ENCODE measurements at regions not wholly inside any gene's neighbourhood (a gene's known extent, or its start where the extent isn't known, plus 50 kb on each side); places are given as distances from the start of the nearest gene placed in this dataset.
A peak's percentile ranks its signal among the peaks of the same experiment; 100 is the strongest.

DNA sequence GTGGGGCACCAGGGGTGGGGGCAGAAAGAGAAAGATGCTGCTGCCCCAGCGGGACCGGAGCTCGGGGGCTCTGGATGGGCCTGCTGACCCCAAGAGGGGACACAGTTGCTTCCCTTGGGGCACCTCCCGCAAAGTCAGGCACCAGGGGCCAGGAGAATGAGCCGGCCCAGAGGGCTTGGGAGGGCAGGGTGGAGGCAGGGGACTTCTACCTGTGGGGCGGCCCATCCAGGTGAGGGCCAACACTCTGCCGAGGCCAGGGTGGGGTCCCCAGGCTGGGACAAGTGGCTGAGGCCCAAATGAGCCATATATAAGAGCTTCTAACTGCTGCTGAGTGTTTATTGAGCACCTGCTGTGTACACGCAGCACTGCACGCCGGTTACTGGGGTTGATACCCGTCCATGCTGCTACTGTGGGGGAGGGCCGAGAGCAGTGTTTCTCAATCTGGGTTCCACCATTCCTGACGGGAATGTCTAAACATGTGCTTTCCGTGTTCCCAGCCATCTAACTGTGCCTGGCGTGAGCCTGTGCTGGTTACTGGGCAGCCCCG, 211.7 kb upstream of the GSE1 start:
- no peak for DNase-seq (ENCODE audit: low read depth, low spot score)

DNA sequence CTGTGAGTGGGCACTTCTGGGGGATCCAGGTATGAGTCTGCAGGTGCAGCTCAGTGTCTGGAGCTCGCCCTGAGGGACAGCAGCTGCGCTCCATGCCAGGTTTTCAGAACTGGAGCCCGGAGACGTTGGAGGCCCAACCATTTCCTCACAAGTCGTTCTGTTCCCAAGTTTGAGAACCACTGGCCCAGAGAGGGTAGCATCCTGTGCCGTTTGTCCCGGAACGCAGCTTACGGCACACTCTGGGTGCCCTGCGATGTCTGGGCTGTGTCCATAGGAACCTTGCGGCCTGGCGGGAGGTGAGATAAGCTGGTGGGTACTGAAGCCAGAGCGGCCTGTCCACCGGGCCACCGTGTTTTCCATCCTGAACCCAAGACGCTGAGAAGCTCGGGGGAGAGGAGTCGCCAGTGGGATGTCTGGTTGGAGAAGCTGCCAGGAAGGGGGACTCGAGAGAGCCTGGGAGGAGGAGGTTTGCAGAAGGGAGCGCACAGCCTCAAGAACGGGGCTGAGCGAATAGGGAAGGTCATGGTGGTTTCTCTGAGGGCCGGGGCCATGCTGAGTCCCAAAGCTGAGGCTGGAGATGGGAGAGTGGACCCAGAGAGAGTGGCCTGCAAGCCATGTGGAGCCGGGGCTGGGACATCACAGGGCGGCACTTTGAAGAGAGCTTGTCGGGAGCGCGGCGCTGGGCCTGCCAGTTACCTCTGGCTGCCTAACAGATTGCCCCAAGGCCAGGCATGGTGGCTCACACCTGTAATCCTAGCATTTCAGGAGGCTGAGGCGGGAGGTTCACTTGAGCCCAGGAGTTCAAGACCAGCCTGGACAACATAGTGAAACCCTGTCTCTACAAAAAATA, 211.0 kb upstream of the GSE1 start:
- DNase-seq (ENCODE audit: low read depth, low spot score) = no peak

GRCh38 chr16:85402910-85403692, 210.0 kb upstream of the GSE1 start:
- no peak for DNase-seq (ENCODE audit: low read depth, low spot score)

DNA sequence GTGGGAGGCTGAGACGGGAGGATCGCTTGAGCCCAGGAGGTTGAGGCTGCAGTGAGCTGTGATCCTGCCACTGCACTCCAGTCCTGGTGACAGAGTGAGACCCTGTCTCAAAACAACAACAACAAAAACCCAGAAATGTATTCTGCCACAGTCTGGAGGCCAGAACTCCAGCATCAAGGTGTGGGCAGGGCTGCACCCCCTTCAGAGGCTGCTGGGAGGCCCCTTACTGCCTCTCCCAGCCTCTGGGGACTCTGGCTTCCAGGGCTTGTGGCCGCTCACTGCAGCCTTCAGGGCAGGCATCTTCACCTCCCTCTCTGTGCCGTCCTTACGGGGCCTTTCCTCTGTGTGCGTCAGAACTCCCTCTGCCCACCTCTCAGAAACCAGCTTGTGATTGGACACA, 209.4 kb upstream of the GSE1 start:
- no peak for DNase-seq (ENCODE audit: low read depth, low spot score)

DNA sequence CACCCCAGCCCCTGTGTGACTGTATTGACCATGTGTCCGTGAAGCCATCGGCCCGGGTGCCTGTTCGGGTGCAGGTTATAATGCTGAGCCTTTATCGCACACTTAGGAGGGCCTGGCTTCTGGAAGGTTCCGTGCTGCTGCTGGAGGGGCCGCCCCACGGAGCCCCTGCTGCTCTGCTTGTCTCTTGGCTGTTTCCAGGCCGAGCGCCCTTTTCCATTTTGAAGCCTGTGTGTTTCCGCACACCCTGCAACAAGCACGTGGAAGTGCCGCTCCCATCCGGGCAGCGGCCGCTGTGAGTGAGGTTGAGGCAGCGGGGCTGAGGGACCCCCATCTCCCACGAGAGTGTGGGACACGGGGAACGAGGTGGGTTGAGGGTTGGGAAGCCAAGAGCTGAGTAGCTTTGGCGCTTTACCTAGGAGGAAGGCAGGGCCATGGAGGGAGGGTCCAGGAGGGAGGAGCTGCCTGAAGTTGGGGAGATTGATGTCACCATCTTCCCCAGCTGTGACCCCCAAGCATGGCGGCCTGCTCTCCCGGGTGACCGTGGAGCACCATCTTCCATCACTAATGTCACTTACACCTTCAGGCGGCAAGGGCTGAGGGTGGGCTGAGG, 200.1 kb upstream of the GSE1 start:
- DNase-seq (ENCODE audit: low read depth, low spot score) = no peak

DNA sequence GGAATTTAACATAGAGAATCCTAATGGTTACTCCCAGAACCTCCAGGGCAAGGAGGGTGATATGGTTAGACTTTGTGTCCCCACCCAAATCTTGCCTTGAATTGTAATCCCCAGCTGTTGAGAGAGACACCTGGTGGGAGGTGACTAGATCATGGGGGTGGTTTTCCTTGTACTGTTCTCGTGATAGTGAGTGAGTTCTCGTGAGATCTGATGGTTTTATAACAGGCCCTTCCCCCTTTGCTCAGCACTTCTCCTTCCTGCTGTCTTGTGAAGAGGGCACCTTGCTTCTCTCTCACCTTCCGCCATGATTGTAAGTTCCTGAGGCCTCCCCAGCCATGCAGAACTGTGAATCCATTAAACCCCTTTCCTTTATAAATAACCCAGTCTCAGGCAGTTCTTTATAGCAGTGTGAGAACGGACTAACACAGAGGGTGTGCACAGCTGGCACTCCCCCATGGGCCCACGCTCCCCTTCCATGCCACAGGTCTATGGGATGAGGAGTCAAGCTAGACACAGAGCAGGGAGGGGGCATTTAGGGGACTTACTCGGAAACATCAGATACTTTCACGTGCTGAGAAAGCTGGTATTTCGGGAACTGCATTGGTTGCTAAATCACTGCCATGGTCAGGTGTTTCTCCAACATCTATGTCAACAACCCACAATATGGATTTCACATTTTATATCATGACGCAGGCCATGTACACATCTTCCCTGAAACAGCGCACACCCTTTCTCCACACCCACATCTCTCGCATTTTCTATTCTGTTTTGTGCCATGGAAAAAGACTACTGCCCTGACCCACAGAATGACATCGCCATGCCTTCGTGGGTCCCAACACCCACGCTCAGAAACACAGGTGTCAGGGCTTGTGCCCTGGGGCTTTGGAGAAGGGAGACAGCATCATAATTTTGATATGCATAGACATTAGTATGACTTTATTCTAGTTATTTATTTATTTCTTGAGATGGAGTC, 199.1 kb upstream of the GSE1 start:
- DNase-seq (ENCODE audit: low read depth, low spot score) = no peak

- DNase-seq (ENCODE audit: low read depth, low spot score) = no peak
Measured at GRCh38 chr16:85415196-85416090, 197.7 kb upstream of the GSE1 start.

GRCh38 chr16:85416228-85417109, 196.7 kb upstream of the GSE1 start:
- DNase-seq (ENCODE audit: low read depth, low spot score) = peak; percentile 81

GRCh38 chr16:85417156-85417860, 195.8 kb upstream of the GSE1 start:
- no peak for DNase-seq (ENCODE audit: low read depth, low spot score)

DNA sequence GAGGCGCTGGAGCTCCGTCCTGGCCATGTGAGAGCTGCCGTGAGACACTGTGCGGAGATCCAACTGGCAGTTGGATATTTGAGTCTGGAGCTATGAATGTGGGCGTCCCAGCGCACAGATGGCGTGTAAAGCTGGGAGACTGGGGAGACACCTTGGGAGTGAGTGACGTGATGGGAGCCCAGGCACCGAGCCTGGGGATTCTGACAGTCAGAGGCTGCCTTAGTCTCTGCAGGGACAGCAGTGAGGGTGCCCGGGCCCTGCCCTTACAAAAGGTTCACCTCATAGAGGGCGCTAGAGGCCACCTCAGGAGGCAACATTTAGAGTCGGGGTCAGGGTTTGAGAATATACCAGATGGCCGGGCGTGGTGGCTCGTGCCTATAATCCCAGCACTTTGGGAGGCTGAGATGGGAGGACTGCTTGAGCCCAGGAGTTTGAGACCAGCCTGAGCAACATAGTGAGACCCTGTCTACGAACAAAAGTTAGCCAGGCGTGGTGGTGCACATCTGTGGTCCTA, 194.1 kb upstream of the GSE1 start:
- no peak for DNase-seq (ENCODE audit: low read depth, low spot score)

- DNase-seq (ENCODE audit: low read depth, low spot score) = no peak
Measured at GRCh38 chr16:85419503-85420408, 193.4 kb upstream of the GSE1 start.

DNA sequence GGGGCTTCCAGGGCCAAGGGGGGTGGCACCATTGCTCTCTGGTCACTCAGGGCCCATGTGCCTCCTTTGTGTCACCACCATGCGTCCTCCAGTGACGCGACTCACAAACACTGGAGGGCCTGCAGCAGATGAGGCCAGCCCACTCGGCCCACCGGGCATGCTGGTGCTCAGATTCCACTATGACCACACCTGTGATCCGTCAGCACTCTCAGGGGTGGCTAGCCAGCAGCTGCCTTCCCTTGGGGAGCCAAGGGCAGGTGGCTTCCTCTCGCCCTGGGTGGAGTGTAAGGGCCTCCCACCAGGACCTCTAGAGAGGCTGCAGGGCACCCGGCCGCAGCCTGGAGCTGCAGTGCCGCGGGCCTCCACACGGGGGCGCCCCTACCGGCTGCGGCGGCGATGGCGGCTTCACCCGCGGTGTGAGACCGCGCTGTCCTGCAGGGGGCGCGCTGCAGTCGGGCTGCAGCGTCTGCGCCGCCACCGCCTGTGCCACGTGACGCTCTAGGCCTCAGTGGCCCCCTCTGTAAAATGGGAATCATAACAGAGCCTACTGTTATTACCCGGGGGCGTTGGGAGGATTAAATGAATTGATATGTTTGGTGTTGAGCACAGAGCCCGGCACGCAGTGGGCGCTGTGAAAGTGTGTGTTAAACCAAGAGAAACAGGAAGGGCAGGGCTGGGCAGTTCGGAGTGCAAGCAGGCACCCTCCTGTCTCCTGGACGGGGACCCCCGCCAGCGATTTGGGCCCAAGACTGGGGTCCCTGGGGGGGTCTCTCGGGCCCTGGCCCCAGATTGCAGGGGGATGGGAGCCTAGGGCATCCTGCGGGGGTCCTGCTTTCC, 192.4 kb upstream of the GSE1 start:
- DNase-seq (ENCODE audit: low read depth, low spot score) = peak; percentile 87

DNA sequence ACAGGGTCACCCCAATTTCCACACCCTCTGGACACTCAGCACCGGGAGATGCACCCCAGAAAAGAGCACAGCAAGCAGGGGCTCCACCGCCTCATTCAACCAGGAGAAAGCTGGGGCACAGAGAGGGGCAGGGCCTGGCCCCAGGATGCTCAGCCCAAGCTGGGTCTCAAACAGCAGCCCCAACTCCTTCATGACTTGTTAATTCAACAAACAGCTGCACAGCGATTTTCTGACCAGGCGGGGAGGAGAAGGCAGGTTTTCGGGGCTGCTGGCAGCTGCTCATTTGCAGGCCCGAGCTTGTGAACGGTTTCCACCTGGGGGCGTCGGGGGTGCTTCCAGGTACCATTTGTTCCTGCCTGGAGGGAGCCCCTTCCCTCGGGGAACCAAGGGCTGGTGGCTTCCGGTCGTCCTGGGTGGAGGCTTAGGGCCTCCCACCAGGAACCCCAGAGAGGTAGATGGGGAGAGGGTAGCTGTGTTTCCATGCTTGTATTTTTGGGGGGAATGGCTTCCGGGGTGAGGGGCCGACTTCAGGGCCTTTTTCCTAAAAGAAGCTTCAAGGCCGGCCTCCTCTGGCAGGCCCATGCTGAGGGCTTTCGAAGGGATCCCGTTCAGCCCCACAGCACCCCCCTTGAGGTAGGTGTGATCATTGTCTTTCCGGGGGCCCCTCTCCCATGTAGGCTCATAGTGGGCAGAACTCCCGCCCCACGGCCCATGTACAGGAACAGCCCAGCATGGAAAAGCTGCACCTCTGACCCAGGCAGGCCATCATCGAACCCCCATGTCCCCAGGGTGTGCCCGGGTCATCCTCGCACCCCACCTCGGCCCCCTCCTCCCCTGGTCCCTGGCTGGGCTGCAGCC, 191.6 kb upstream of the GSE1 start:
- no peak for DNase-seq (ENCODE audit: low read depth, low spot score)

DNA sequence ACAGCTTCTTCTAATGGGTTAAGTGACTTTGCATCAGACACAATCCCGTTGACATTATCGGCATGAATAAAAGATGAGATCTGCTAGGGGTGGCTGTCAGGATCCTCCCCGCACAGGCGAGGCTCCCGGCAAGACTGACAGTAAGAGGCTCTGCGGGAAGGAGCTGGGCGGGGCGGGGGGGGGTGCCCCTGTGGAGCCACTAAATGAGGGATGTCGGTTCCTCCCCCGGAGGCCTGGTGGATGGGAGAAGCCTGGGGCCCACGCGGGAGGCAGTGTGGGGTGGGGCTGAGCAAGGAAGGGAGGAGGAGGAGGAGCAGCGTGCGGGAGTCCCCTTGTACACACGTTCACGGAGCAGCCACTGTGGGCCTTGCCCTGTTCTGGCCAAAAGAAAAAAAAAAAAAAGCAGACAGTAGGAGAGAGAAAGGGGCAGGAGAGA, 190.9 kb upstream of the GSE1 start:
- DNase-seq (ENCODE audit: low read depth, low spot score) = peak; percentile 52
